ENCODE measurements at regions not wholly inside any gene's neighbourhood (a gene's known extent, or its start where the extent isn't known, plus 50 kb on each side); places are given as distances from the start of the nearest gene placed in this dataset.

DNA sequence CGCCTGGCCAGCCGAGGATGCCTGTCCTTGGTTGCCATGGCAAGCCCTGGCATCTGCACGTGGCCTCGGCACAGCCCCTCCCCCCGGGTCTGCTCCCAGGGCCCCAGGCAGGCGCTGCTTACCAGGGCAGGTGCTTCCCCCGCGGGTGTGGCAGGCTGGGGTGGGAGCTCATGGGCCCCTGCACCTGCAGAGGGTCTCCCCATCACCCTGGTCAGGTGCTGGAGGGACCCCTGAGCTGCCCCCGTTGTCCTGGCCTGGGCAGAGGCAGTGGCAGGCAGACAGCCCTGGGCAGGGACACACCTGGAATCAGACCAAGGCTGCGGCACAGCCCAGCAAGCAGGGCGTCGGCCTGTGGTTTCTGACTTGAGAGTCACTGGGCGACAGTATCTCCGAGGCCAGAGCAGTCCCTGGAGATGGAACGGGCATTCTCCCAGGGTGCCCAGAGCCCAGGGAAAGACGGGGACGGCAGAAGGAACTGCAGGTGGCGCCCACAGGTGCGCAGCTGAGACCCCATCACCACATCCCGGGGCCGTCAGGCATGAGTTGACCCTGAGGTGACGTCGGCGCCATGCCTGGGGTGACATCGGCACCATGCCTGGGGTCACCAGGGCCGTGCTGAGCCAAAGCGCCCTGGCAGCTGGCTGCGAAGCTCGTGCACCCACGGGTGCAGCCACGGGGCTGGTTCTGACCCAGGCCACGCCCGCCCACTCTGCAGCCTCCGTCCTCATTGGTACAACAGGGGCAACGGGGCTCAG lies 56.1 kb upstream of the FBRSL1 start:
- Histone ChIP-seq H3K9me3 (ENCODE audit: control insufficient read depth, low read depth, low read length) (no peaks in the 10 kb centered on the region), H3K4me3 (ENCODE audit: control insufficient read depth in 2 of 3, extremely low read depth in 1 of 3, insufficient read depth in 2 of 3, low read depth in 1 of 3, low read length in 3 of 3) (no peak overlapping the region), H3K9me1 (ENCODE audit: control insufficient read depth, extremely low read depth, insufficient read depth, low read length) (no peaks in the 10 kb centered on the region), H2AFZ (ENCODE audit: control insufficient read depth, low read length) (no peak overlapping the region), H3K9ac (ENCODE audit: control insufficient read depth, extremely low read depth, insufficient read depth, low read length) (no peak overlapping the region), H3K27ac (ENCODE audit: control insufficient read depth, insufficient read depth, low read length) (no peak overlapping the region), H3K27me3 (ENCODE audit: control insufficient read depth, extremely low read depth, insufficient read depth, low read length) (peaks cover 74% of the 10 kb centered on the region), H3K36me3 (ENCODE audit: control insufficient read depth in 2 of 2, extremely low read depth in 1 of 2, insufficient read depth in 2 of 2, low read length in 2 of 2) (no peaks in the 10 kb centered on the region), H3K79me2 (ENCODE audit: control insufficient read depth, insufficient read depth, low read length) (no peaks in the 10 kb centered on the region), H4K20me1 (ENCODE audit: control insufficient read depth, extremely low read depth, insufficient read depth, low read length) (no peaks in the 10 kb centered on the region), H3K4me1 (ENCODE audit: control insufficient read depth, extremely low read depth, insufficient read depth, low read length) (peaks cover 22% of the 10 kb centered on the region), H3K4me2 (ENCODE audit: control insufficient read depth, extremely low read depth, insufficient read depth, low read depth, low read length) (no peak overlapping the region)
- no peak for TF ChIP-seq EZH2 (IDR thresholded peaks at IDR 0.05; ENCODE audit: low read length)
- TF ChIP-seq, protein P1, sequence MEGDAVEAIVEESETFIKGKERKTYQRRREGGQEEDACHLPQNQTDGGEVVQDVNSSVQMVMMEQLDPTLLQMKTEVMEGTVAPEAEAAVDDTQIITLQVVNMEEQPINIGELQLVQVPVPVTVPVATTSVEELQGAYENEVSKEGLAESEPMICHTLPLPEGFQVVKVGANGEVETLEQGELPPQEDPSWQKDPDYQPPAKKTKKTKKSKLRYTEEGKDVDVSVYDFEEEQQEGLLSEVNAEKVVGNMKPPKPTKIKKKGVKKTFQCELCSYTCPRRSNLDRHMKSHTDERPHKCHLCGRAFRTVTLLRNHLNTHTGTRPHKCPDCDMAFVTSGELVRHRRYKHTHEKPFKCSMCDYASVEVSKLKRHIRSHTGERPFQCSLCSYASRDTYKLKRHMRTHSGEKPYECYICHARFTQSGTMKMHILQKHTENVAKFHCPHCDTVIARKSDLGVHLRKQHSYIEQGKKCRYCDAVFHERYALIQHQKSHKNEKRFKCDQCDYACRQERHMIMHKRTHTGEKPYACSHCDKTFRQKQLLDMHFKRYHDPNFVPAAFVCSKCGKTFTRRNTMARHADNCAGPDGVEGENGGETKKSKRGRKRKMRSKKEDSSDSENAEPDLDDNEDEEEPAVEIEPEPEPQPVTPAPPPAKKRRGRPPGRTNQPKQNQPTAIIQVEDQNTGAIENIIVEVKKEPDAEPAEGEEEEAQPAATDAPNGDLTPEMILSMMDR (optimal IDR thresholded peaks at IDR 0.05 in 1 of 3, IDR thresholded peaks at IDR 0.05 in 1 of 3, conservative IDR thresholded peaks at IDR 0.05 in 1 of 3; ENCODE audit: extremely low read depth in 1 of 3, insufficient read depth in 2 of 3, low read length in 3 of 3): no peak
- dilution Hi-C loops (cut with MboI; ENCODE audit: extremely low pct_ligation_motif_present, low sequenced_read_pairs): no loop called here
- DNase-seq (ENCODE audit: low read depth, low spot score) (no peak), FAIRE-seq (no peak)

DNA sequence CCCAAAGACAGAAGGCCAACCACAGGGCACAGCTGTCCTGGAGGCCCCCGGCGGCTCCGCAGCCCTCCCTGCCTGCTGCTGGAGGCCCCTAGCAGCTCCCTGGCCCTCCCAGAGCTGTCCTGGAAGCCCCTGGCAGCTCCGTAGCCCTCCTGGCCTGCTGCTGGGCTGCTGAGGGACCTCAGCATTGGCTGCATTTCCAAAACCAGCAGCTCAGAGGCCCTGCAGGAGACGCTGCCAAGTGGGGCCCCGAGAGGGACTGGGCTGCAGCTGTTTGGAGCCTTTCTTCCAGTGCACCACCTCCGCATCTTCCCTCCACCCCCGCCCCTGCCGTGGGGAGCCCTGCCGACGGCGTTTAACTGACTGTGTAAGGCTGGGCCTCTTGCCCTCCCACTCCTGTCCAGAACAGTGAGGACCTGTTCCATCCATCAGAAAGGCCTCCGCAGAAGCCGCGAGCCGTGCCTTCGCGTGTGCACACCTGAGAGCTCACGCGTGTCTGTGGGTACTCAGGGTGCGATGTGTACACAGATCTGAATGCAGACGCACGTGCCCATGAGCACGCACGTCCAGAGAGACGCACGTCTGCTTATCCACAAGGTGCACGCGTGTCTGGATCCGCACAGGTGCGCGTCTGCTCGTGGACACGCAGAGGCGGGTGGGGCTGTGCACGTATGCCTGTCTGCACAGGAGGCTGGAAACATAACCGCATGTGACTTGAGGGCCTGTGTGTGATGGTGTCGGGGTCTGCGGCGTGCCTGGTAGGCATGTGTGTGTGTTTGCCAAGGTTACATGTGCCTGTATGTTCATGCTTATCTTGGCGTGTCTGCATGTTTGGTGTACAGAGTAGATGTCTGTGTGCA lies 57.0 kb upstream of the FBRSL1 start:
- Histone ChIP-seq H3K36me3 (ENCODE audit: control insufficient read depth in 2 of 2, extremely low read depth in 1 of 2, insufficient read depth in 2 of 2, low read length in 2 of 2) (no peaks in the 10 kb centered on the region), H2AFZ (ENCODE audit: control insufficient read depth, low read length) (no peak overlapping the region), H3K9me3 (ENCODE audit: control insufficient read depth, low read depth, low read length) (no peaks in the 10 kb centered on the region), H3K9me1 (ENCODE audit: control insufficient read depth, extremely low read depth, insufficient read depth, low read length) (no peaks in the 10 kb centered on the region), H3K27me3 (ENCODE audit: control insufficient read depth, extremely low read depth, insufficient read depth, low read length) (peaks cover 80% of the 10 kb centered on the region), H3K4me2 (ENCODE audit: control insufficient read depth, extremely low read depth, insufficient read depth, low read depth, low read length) (no peak overlapping the region), H4K20me1 (ENCODE audit: control insufficient read depth, extremely low read depth, insufficient read depth, low read length) (no peaks in the 10 kb centered on the region), H3K4me1 (ENCODE audit: control insufficient read depth, extremely low read depth, insufficient read depth, low read length) (peaks cover 27% of the 10 kb centered on the region), H3K27ac (ENCODE audit: control insufficient read depth, insufficient read depth, low read length) (no peak overlapping the region), H3K4me3 (ENCODE audit: control insufficient read depth in 2 of 3, extremely low read depth in 1 of 3, insufficient read depth in 2 of 3, low read depth in 1 of 3, low read length in 3 of 3) (no peak overlapping the region), H3K79me2 (ENCODE audit: control insufficient read depth, insufficient read depth, low read length) (no peaks in the 10 kb centered on the region), H3K9ac (ENCODE audit: control insufficient read depth, extremely low read depth, insufficient read depth, low read length) (no peak overlapping the region)
- peak; percentile 74 for TF ChIP-seq EZH2 (IDR thresholded peaks at IDR 0.05; ENCODE audit: low read length)
- TF ChIP-seq, protein P1 (optimal IDR thresholded peaks at IDR 0.05 in 1 of 3, IDR thresholded peaks at IDR 0.05 in 1 of 3, conservative IDR thresholded peaks at IDR 0.05 in 1 of 3; ENCODE audit: extremely low read depth in 1 of 3, insufficient read depth in 2 of 3, low read length in 3 of 3): no peak
- DNase-seq (ENCODE audit: low read depth, low spot score) (no peak), FAIRE-seq (no peak)
- dilution Hi-C loops (cut with MboI; ENCODE audit: extremely low pct_ligation_motif_present, low sequenced_read_pairs): no loop called here

Measured in keratinocyte (primary cell).